ENCODE measurements at regions not wholly inside any gene's neighbourhood (a gene's known extent, or its start where the extent isn't known, plus 50 kb on each side); places are given as distances from the start of the nearest gene placed in this dataset.

GRCh38 chr14:85474431-85474830, 55.5 kb upstream of the FLRT2 start:
- TF ChIP-seq CTCF (conservative IDR thresholded peaks at IDR 0.05; ENCODE audit: low read depth in 2 of 2) (no peak), EZH2phosphoT487 (IDR thresholded peaks at IDR 0.05; ENCODE audit: unreplicated experiment) (no peak), POLR2AphosphoS5 (IDR thresholded peaks at IDR 0.05; ENCODE audit: low read depth) (no peak), EZH2 (IDR thresholded peaks at IDR 0.05; ENCODE audit: low read depth, unreplicated experiment) (no peak), REST (IDR thresholded peaks at IDR 0.05; ENCODE audit: unreplicated experiment) (no peak), CREB1 (CRISPR knock-in tag; IDR thresholded peaks at IDR 0.05; ENCODE audit: low read depth) (no peak), ETS1 (IDR thresholded peaks at IDR 0.05) (no peak), JUNB (IDR thresholded peaks at IDR 0.05; ENCODE audit: unreplicated experiment) (no peak), NANOG (IDR thresholded peaks at IDR 0.05; ENCODE audit: borderline replicate concordance) (no peak)

Measured in GM23338 (cell line).